Activated CD4-positive, alpha-beta T cell treated with anti-CD3 and anti-CD28 coated beads for 48 hours (primary cell): ENCODE measurements at regions not wholly inside any gene's neighbourhood (a gene's known extent, or its start where the extent isn't known, plus 50 kb on each side); places are given as distances from the start of the nearest gene placed in this dataset.

Experiments
- DNase-seq: peaks from one replicate; pipeline ENCODE4 v3.0.0-alpha.2; 2020

GRCh38 chr1:163406772-163407171 lies 85.0 kb downstream of the NUF2 start:
- DNase-seq, result no peak

- DNase-seq, result no peak
Measured at GRCh38 chr1:163408262-163408661, 86.5 kb downstream of the NUF2 start.

- DNase-seq, result peak; percentile 47
Measured at GRCh38 chr1:163410073-163410999, 88.6 kb downstream of the NUF2 start.

GRCh38 chr1:163412221-163412620 lies 90.5 kb downstream of the NUF2 start:
- DNase-seq, result no peak

GRCh38 chr1:163414778-163415177 lies 93.0 kb downstream of the NUF2 start:
- no peak for DNase-seq

GRCh38 chr1:163421701-163422100 lies 99.9 kb downstream of the NUF2 start:
- DNase-seq, result no peak

GRCh38 chr1:163422738-163423404 lies 101.1 kb downstream of the NUF2 start:
- DNase-seq, result no peak

- no peak for DNase-seq
Measured at GRCh38 chr1:163426505-163427251, 104.9 kb downstream of the NUF2 start.

- DNase-seq, result no peak
Measured at GRCh38 chr1:163427279-163427678, 105.5 kb downstream of the NUF2 start.

GRCh38 chr1:163436140-163436812 lies 114.5 kb downstream of the NUF2 start:
- DNase-seq, result no peak

GRCh38 chr1:163439471-163439870 lies 117.7 kb downstream of the NUF2 start:
- no peak for DNase-seq

GRCh38 chr1:163440090-163440489 lies 118.3 kb downstream of the NUF2 start:
- DNase-seq, result no peak

- no peak for DNase-seq
Measured at GRCh38 chr1:163442231-163442879, 120.6 kb downstream of the NUF2 start.

GRCh38 chr1:163442895-163443294 lies 121.1 kb downstream of the NUF2 start:
- no peak for DNase-seq

GRCh38 chr1:163443863-163444262 lies 122.1 kb downstream of the NUF2 start:
- no peak for DNase-seq

- DNase-seq, result no peak
Measured at GRCh38 chr1:163444665-163445064, 122.9 kb downstream of the NUF2 start.

- no peak for DNase-seq
Measured at GRCh38 chr1:163450986-163451385, 129.2 kb downstream of the NUF2 start.

- no peak for DNase-seq
Measured at GRCh38 chr1:163459539-163459938, 137.8 kb downstream of the NUF2 start.

- no peak for DNase-seq
Measured at GRCh38 chr1:163467289-163467688, 145.5 kb downstream of the NUF2 start.

GRCh38 chr1:163471779-163472650 lies 150.3 kb downstream of the NUF2 start:
- no peak for DNase-seq

- no peak for DNase-seq
Measured at GRCh38 chr1:163472651-163473248, 151.0 kb downstream of the NUF2 start.
